GM21576 (cell line): ENCODE measurements at regions not wholly inside any gene's neighbourhood (a gene's known extent, or its start where the extent isn't known, plus 50 kb on each side); places are given as distances from the start of the nearest gene placed in this dataset.
"Not testable (repeated sequence)": the region's sequence is repeated elsewhere in the genome, so short reads cannot be mapped to it uniquely, and the experiment has no call there.

Source experiments
- ATAC-seq: cut with Tn5 transposase; IDR thresholded peaks from one replicate; pipeline ENCODE4 v1.9.1; 2021; ENCODE audit warnings: mild to moderate bottlenecking, moderate library complexity; ENCODE audit not compliant: unreplicated experiment

DNA sequence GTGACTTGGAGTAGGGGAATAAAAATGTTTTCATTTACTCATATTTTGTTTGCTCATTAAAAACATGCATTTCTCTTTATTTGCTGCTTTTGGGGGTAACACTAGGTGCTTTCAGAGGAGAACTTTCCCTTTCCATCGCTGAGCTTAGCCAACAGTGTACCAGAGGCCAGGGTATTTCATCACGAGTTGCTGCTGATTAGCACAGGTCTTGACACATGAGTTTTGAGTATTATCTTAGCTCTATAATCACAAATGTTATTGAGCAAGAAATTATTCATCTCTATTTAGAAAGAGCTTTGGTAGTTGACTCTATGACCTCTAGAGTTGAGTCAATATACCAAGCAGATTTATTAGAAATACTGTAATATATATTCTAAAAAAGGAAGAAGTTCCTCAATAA, 375.9 kb downstream of the NXPH1 start:
- no peak for ATAC-seq

DNA sequence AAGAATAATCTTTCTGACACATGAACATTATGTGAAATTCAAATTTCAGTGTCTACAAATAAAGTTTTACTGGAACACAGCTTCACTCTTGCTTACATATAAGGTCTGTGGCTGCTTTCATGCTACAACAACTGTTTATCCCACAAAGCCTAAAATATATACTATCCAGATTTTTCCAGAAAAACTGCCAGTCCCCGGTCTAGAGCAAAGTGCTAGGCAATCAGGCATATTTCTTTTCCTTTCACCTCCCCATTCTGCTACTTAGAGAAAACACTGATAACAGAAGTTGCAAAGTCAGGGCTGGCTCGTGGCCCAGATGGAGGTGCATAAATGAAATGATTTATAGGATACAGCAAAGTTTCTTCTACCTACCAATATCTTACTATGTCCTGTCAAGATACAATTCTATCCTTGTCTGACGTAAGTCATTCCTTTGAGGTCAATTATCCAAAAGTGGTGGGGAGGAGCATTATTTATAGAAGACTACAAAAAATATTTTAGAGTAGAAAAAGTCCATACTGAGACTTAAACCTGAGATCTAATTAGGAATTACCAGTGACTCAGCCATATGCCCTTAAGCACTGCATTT, 384.1 kb downstream of the NXPH1 start:
- ATAC-seq: no peak

DNA sequence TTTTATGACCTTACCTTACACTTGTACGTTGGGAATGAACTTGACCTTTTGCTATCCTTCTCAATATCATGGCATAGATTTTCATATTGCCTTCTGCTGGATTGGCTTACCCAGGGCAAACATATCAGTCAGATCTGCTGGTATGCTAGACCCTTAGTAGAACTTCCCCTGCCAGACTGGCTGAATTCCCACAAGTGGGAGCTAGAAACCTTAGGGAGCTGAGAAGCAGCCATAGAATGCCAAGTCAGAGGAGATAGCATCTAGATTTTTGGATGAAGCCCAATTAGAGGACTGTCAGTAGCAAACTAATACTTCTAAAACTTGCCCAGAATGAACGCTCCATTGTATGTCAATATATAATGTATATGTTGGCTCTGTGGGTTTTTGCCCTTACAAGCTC, 385.0 kb downstream of the NXPH1 start:
- no peak for ATAC-seq

DNA sequence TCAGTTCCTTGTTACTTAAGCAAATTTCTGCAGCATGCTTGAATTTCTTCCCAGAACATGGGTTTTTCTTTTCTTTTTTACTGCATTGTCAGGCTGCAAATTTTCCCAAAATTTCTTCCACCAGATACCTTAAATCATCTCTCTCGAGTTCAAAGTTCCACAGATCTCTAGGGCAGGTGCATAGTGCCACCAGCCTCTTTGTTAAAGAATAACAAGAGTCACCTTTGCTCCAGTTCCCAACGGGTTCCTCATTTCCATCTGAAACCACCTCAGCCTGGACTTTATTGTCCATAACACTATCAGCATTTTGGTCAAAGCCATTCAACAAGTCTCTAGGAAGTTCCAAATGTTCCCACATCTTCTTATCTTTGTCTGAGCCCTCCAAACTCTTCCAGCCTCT, 389.2 kb downstream of the NXPH1 start:
- no peak for ATAC-seq

DNA sequence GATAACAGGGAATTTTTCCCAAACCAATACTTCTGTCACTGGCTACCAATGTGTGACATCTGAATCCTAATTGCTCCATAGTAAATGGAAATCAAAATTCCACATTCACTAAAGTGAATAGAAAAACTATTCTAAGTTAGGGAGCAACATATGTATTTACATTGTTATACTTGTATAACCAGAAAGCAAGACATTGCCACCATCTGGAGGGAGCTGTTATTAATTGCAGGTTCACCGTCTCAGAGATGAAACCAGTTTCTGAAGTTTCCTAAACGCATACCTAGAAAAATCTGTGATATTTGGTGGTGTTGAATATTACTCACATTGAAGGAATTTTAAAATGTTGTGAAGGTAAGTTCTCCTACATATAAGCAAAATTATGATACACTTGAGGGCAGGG, 390.1 kb downstream of the NXPH1 start:
- ATAC-seq: no peak

DNA sequence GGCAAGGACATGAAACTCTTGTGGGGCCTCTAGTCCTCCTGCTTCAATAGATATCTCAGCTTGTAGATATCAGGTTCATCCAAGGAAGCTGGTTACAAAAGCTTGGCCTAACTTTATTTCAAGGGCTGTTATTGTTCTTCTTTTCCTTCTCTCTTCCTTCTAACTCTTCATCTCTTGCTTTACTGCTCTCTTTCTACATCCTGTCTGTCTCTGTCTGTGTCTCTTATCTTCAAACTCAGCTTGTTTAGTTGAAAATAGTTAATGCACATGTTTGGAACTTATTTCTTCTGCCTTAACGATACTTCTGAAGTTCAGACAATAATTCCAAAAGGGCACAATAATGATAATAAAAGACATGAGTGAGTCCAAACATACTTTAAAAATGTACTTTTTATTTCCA, 393.9 kb downstream of the NXPH1 start:
- no peak for ATAC-seq

DNA sequence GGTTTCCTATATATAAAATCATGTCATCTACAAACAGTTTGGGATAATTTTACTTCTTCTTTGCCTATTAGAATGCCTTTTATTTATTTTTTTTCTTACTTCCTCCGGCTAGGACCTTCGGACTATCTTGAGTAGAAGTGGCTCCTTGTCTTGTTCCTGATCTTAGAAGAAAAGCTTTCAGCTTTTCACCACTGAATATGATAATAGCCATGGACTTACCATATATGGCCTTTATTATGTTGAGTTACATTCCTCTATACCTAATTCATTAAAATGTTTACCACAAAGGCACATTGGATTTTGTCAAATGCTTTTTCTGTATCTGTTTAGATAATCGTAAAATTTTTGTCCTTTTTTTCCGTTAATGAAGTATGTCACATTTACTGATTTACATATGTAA, 395.7 kb downstream of the NXPH1 start:
- no peak for ATAC-seq

DNA sequence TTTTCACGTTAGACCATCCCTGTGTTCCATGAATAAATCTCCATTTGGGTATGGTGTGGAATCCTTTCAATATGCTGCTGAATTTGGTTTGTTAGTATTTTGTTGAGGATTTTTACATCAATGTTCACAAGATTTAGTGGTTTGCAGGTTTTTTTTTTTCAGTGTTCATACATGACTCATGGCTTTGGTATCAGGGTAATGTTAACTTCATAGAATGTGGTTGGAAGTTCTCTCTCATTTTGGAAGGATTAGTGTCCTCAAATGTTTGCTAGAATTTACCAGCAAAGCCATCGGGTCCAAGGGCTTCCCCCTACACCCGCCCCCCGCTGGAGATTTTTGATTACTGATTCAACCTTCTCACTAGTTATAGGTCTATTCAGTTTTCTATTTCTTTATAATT, 398.0 kb downstream of the NXPH1 start:
- no peak for ATAC-seq

DNA sequence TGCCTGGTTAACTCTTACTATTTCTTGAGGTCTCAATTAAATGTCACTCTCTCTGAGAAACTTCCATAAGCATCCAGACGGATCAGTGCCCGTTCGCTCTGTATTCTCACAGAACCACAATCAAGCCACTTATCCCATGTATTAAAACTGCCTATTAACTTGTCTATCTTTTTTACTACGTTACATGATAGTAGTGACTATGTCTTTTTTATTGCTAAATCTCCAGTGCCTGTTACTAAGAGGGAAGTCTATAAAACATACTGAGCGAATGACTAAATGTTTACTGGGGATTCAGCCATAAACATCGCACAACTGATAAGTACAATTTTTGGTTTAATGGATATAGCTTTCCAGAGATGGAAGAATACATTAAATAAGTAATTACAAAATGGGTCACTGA, 399.9 kb downstream of the NXPH1 start:
- no peak for ATAC-seq

DNA sequence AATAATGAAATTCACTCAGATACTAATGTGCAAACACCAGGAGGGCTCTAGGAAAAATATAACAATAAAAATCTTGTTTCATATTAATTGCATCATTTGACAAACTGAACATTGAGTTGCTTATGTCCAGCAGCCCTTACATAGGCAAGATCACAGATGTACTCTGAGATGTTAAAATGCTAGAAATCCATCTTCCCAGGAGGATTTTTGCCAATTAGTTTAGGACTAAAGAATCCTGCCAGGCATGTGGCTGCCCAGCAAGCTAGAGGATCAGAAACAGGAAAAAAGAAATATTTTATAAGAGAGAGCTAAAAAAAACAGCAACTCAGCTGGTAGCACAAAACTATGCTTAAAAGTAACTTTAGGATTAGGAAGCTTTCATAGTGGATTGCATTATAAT, 407.8 kb downstream of the NXPH1 start:
- no peak for ATAC-seq

DNA sequence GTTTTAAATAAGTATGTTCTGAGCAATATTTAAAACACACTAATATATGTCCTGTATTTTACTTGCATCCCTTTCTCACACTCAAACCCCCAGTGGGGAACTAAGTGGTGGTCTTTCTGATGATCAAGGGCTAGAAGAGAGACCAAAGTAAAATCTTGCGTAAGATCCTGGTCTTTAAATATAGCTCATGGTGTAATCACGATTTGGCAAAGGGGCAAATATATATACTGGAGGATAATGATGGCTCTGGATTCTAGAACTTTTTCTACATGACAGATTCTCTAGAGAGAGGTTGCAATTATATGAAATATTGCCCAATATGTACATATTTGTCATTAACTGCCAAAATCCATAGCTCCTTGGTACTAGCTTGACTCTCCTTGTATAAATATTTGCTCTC, 438.3 kb downstream of the NXPH1 start:
- no peak for ATAC-seq

DNA sequence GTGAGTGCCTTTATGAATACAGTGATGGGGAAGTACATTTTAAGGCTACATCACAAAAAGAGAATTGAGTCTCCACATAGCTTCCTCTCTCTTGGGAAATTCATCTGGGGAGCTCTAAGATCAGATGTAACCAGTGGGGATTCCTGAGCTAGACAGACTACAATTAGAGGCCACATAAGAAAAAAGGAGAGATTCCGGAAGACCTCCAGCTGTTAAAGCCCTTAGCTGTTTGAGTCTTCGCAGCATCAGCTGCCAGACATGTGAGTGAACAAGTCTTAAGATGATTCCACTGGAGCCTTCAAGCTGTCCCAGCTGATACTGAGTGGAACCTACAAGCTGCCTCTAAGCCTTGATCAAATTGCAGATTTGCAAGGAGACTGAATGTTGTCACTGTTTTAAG, 448.5 kb downstream of the NXPH1 start:
- ATAC-seq: no peak

DNA sequence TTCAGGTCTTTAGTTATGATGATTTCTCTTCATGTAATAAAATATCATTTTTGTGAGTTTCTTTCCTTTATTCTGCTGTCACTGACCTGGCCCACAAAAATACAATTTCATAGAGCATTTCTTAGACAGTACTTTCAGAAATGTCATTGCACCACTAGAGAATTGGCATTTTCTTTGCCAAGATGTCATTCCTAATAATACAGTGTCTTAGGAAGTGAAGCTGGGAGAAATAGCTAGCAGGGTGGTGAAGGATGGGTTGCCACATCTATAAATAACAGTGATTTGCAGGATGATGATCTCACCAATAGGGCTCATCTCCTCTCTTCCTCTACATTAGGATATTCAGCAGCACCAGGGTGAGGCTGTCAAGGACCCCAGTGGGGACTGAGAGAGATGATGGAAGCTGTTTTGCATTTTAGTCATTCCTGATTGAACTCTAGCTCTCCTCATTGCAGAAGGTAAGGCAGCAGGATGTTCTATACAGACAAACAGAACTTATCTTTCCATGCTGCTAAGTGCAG, 452.1 kb downstream of the NXPH1 start:
- no peak for ATAC-seq

DNA sequence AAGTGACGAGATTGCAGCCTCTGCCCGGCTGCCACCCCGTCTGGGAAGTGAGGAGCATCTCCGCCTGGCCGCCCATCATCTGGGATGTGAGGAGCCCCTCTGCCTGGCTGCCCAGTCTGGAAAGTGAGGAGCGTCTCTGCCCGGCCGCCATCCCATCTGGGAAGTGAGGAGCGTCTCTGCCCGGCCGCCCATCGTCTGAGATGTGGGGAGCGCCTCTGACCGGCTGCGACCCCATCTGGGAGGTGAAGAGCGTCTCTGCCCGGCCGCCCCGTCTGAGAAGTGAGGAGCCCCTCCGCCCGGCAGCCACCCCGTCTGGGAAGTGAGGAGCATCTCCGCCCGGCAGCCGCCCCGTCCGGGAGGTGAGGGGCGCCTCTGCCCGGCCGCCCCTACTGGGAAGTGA, 456.9 kb downstream of the NXPH1 start:
- ATAC-seq: not testable (repeated sequence)

DNA sequence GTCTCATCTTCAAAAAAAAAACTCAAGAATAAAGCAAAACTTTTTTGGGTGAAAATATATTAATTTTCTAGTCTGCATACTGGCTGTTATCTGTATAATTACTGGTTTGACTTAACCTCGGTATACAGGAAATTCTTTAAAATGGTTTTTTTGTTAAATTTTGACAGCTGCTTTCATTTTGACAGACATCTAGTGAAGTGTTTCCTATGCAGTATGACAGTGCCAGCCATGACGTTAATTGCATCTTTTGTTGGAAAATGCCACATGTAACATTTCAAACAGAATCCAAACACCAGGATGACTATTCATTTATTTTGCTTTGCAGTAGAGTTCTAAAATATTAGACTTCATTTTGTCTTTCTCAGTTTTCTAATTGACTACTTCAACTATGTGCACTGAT, 460.4 kb downstream of the NXPH1 start:
- no peak for ATAC-seq

DNA sequence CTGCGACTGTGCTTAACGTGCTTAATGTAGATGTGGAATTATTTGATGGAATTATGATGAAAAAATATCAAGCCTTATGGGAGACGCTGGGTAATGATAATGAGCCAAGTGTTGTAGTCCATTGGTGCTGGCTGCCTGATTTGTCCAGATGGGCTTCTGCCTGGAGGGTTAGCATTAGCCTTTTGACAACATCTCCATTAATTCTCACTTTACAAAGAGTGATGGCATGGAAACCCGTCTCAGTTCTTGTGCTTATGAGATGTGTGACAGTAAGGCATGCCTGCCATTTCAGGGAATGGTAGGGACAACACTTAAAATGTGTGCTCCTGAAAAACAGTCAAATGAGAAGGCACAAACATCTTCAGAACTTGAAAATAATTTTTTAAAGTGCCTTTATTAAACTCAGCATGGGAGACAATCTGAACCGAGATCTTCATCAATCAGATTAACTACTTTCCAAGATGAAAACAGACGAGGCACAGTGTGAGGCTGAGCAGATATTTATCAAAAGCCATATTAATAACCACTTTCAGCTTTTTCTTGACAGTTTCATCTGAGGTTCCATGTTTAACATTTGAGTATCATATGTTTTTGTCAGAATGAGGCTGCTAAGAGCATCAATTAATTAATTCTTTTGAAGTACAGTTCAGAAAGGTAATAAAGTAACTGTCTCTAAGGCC, 473.1 kb downstream of the NXPH1 start:
- no peak for ATAC-seq

DNA sequence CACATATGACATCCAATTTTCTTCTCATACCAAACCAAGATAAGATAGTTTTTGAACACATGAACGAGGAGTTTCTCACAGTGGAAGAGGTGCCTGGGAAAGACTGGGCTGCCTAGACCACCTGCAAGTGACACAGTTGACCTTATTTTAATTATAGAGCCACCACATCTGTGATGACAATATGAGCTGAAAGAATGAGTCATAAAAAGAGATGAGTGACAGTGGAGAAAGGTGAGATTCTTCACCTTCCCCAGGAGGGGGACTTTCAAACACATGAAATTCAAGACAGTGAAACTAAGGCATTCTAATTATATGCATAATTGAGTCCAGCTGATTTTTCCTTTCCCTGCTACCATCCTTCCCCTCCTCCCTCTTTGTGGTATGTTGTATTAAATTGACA, 475.5 kb downstream of the NXPH1 start:
- ATAC-seq: no peak

DNA sequence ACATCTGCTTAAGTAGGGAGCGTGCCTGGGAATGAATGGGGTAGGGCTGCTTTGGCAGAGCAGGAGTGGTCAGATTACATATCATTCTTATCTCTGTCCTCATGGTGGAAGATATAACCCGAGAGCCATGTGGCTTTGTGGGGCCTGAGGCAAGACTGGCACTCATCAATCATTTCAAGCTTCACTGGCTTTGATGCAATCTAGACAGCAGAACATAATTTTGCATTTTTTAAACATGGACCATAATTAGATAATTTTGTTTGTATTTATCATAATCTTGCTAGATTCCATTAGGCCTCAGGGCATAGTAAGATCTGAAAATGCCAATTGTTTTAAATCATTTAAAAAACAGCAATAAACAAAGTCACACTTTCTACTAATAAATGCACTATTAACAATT, 480.3 kb downstream of the NXPH1 start:
- no peak for ATAC-seq

DNA sequence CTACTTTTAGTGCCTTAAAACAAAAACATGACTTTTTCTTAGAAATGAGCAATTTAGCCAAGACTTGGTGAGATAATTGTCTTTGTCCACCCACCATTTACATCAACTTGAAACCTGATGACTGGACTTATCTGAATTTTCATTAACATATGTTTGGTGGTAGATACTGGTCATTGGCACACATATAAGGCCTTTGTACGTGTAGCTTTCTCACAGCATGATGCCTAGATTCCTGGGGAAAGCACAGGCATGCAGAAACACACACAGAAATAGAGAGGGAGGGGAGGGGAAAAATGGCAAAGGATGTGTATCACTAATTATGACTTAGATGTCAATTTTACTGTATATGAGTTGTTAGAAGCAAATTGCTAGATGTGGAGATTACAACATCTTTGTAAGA, 488.4 kb downstream of the NXPH1 start:
- no peak for ATAC-seq

DNA sequence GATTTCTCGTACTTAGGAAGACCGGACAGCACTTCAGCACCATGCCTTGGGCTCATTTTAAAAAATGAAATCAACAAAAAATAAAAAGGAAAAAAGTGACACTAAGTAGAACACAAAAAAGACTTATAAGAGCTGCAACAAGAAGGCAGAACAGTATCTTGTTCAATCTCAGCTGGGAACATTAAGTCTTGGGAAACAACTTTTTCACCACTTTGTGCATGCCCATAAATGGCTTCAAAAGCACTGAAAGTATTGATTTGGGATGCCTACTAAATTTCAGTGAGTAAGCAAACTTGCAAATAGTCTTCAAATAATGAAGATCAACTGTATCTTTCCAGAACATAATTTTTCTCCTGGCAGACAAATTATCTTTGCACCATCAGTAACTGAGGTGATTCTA, 489.3 kb downstream of the NXPH1 start:
- ATAC-seq: no peak

DNA sequence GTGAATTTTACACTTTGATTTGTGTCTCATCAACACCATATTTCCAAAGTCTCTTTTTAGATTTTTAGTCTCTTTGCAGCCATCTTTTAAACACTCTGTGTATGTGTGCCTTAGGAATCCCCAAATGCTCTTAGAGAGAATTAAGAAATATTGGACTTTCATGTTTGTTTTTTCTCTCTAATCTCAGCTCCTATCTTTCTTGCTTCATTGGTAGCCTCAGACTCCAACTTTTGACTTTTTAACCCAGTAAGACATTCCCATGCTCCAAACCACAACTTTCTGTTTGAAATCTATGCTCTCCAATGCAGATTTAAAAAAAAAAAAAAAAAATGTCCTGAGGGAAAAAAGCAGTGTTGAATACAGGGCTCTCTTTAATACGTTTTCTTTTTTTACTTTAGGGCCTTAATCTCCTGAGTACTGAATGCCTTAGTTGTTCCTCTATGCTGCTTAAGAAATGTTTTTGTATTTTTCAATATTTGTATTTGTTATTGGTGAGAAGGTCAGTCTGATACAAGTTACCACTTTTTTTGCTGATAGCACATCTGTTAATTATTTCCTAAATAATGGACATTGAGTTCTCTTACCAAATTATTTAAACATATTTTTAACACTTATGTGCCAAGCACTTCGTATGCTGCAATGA, 489.9 kb downstream of the NXPH1 start:
- ATAC-seq: no peak

DNA sequence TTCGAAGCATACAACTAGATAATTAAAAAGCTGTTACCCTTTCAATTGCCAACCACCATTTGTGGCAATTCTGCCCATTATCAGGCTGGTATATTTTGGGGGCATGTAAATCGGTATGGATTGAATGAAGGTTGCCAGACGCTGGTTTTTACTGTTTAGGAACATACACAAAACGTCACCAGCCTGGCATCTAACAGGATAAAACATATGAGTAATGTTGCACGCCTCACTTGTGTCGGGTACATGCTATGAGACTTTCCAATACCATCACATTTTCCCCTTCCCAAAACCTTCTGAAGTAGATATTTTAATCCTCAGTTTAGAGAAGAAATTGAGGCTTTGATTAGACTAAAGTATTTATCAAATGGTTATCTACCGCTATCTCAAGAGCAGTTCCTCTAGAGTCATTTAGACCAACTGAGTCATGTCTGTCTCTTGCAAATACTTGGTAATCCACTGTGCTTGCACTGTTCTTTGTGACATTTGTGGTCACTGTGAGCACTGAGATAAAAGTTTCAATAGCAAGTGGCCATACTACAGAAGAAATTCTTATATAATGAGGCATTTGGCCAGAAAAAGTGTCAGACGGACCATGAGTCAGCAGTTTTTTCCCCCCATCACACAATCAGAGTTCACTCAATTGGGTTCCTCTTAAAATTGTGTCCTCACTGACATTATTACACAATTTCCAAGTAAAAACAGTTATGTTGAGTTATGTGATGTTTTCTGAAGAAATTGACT, 498.7 kb downstream of the NXPH1 start:
- no peak for ATAC-seq
